GM12872 (cell line): ENCODE measurements at regions not wholly inside any gene's neighbourhood (a gene's known extent, or its start where the extent isn't known, plus 50 kb on each side); places are given as distances from the start of the nearest gene placed in this dataset.

ENCODE experiments used
- TF ChIP-seq, protein P1 (sequence below): IDR thresholded peaks from 3 replicates; pipeline ENCODE4 v1.5.1; 2011; ENCODE audit warnings: low read depth, mild to moderate bottlenecking, low read length, moderate library complexity; ENCODE audit not compliant: insufficient read depth

DNA sequence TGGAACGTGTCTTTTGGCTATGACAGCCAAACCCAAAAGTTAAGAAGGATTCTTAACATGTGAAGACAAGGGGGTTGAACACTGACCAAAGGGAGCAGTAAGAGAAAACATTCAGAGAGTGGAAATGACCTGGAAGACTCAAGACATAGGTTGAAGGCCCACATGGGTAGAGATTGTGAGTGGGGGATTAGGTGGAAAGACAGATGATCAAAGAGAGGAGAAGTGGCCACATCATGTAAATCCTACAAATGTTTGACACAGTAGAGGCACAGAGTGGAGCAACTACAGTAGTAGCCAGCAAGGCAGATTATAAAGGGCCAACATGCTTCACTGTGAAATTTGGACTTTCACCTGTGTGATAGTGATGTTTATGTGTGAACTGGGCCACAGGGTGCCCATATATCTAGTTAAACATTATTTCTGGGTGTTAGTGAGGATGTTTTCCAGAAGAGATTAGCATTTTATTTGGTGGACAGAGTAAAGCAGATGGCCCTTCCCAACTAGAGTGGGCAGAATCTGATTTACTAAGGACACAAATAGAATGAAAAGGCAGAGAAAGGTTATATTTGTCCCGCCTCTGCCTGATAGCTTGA is 559.3 kb downstream of the RAB28 start:
- TF ChIP-seq, protein P1, sequence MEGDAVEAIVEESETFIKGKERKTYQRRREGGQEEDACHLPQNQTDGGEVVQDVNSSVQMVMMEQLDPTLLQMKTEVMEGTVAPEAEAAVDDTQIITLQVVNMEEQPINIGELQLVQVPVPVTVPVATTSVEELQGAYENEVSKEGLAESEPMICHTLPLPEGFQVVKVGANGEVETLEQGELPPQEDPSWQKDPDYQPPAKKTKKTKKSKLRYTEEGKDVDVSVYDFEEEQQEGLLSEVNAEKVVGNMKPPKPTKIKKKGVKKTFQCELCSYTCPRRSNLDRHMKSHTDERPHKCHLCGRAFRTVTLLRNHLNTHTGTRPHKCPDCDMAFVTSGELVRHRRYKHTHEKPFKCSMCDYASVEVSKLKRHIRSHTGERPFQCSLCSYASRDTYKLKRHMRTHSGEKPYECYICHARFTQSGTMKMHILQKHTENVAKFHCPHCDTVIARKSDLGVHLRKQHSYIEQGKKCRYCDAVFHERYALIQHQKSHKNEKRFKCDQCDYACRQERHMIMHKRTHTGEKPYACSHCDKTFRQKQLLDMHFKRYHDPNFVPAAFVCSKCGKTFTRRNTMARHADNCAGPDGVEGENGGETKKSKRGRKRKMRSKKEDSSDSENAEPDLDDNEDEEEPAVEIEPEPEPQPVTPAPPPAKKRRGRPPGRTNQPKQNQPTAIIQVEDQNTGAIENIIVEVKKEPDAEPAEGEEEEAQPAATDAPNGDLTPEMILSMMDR = no peak

DNA sequence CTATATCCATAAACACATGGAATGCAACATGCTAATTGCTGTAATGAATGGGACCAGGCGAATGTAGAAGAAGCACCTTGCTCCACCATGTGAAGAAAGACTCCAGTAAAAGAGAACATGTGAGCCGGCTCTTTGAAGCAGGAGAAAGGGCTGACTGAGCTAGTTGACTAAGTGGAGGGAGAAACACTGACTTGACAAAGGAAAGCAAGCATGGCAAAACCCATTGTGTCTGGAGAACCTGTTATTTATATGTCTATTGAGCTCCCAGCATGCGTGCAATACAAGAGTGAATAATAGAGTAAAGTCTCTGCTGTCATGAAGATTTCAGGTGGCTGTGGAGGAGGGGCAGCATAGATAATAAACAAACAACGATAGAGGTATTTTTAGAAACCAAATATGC is 559.9 kb downstream of the RAB28 start:
- TF ChIP-seq, protein P1 = no peak

DNA sequence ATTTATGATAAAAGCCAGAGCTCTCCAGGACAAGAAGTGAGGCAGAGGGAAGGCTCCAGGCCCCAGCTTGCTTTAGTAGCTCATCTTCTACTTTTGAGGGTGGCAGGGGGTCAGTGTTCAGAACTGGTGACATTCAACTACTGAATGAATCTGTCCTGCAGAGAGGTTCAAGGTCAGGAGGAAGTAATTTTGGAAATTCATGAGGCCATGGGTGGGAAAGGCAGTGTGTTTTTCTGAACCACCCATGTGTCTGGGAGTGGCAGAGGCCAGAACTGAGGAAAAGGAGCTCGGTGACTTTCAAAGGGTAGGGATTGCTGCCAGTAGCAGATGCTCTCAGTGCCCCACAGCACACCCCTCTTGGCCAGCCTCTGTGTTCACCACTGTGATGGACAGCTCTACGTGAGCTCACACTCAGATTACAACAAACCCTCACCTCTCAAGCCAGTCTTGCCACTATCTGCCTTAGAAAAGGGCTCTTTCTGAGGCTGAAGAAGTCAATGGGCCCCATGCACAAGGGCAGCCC is 571.2 kb downstream of the RAB28 start:
- TF ChIP-seq, protein P1 = no peak

DNA sequence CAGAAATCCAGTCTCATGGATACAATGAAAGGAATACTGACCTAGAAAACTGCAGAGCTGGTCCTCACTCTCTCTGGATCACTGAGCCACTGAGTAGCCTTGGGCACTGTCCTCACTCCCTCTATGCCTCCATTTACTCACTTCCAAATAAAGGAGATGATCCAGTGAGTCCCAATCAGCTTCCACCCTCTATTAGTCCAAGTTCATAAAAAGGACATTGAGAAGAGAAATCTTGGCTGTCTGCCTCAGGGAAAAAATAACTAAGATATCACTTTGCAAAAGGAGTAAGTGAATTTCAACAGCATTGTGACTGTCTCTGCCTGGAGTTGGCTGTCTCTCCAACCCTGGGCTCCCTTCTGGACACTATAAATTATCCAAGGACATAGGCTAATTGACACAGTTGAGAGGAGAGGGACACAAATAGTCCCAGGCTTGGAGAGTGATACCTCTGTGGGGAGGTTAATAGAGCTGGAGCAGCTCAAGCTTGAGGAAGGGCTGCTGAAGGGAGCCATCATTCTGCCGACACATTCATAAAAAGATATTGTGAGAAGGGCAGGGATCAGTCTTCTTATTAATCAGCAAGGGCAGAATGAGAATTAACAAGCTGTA is 572.3 kb downstream of the RAB28 start:
- TF ChIP-seq, protein P1 = no peak

DNA sequence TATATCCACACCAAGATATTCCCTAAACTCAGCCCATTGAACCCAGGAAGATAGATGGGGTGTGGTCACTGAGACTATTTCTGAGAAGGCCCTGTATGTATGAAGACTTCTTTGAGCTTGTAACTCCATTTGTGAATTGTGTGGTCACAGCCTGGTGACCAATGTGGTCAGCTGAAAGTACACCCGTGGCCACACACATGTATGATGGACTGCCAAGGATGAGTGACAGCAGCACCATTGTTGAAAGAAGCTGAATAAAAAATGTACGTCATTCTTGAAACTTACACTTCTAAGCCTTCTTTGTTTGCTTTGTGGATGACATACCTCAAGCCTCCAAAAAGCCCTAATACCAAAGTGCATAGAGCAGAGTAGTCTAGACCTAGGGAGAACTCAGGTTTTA is 581.4 kb downstream of the RAB28 start:
- TF ChIP-seq, protein P1 = no peak

DNA sequence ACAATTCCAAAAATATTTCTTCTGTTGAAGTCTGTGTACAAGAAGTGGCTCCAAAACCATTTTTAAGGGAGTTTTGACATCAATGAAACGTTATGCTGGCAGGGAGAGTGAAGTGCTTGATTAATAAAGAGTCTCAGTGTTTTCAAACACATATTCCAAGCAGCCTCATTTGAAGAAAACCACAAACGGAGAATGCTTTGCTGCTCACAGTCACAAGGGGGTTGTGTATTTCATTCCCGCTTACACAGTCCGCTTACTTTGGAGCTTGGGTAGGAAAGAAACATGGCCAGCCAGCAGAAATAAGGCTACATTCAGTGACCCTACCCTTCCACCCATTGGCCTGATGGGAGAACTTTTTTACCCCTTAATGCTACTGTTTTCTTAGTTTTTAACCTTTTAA is 586.2 kb downstream of the RAB28 start:
- TF ChIP-seq, protein P1 = no peak

DNA sequence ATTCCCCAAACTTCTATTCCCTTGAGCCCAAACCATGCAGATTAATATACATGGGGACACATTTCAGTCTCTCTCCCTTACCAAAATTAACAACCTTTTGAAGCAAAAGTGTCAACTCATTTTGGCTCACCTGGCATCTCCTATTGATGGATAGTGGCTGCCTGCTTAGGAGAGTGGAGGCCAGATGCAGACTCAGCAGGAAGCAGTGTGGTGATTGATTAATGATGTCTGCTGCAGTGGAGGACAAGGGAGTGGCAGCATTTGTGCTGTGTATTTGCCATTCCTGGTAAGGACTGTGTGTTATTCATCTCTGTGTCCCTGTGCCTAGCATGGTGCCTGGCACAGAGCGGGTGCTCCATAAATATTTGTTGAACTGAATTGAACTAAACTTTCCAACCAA is 590.1 kb downstream of the RAB28 start:
- TF ChIP-seq, protein P1 = no peak
